KMS-11 (cell line): ENCODE measurements at regions not wholly inside any gene's neighbourhood (a gene's known extent, or its start where the extent isn't known, plus 50 kb on each side); places are given as distances from the start of the nearest gene placed in this dataset.
"Not testable (repeated sequence)": the region's sequence is repeated elsewhere in the genome, so short reads cannot be mapped to it uniquely, and the experiment has no call there.

ENCODE experiments used
- H2AFZ ChIP-seq: fragments of 200-600 bp; sonication (generic); 2 replicates; pipeline ENCODE4 v1.6.1; 2016; ENCODE audit warnings: antibody characterized with exemption, mixed run types, low read depth
- H3K27ac ChIP-seq: fragments of 200-600 bp; sonication (generic); 2 replicates; pipeline ENCODE4 v1.6.1; 2016; ENCODE audit warnings: mild to moderate bottlenecking, mixed run types
- H3K27me3 ChIP-seq: fragments of 200-600 bp; sonication (generic); 2 replicates; pipeline ENCODE4 v1.6.1; 2017; ENCODE audit warnings: mild to moderate bottlenecking, low read depth, mixed run types, moderate library complexity; ENCODE audit not compliant: insufficient read depth
- H3K36me3 ChIP-seq: fragments of 200-600 bp; sonication (generic); 2 replicates; pipeline ENCODE4 v1.6.1; 2017; ENCODE audit warnings: mild to moderate bottlenecking, mixed run types; ENCODE audit not compliant: insufficient read depth
- H3K4me1 ChIP-seq: fragments of 200-600 bp; sonication (generic); 2 replicates; pipeline ENCODE4 v1.6.1; 2016; ENCODE audit warnings: mild to moderate bottlenecking, low read depth, mixed run types; ENCODE audit not compliant: poor library complexity, severe bottlenecking
- H3K4me2 ChIP-seq: fragments of 200-600 bp; sonication (generic); 2 replicates; pipeline ENCODE4 v1.7.0; 2016; ENCODE audit warnings: mild to moderate bottlenecking, mixed run types
- H3K4me3 ChIP-seq: fragments of 200-600 bp; sonication (generic); IDR thresholded peaks from 2 replicates; pipeline ENCODE4 v1.6.1; 2017; ENCODE audit warnings: low read depth, low read length, mixed read lengths; ENCODE audit not compliant: insufficient read depth
- H3K79me2 ChIP-seq: fragments of 200-600 bp; sonication (generic); 2 replicates; pipeline ENCODE4 v1.6.1; 2016; ENCODE audit warnings: low read depth, mixed run types; ENCODE audit not compliant: insufficient read depth
- H3K9ac ChIP-seq: fragments of 200-600 bp; sonication (generic); 2 replicates; pipeline ENCODE4 v1.6.1; 2016; ENCODE audit warnings: mild to moderate bottlenecking, mixed run types
- H4K20me1 ChIP-seq: fragments of 200-600 bp; sonication (generic); 2 replicates; pipeline ENCODE4 v1.6.1; 2016; ENCODE audit warnings: mild to moderate bottlenecking, mixed run types; ENCODE audit not compliant: insufficient read depth
- TF ChIP-seq, protein P1 (sequence below): fragments of 200-600 bp; sonication (generic); conservative IDR thresholded peaks from 2 replicates; pipeline ENCODE4 v1.6.1; 2017; ENCODE audit warnings: low read depth, mild to moderate bottlenecking, antibody characterized with exemption, low read length, moderate library complexity, mixed read lengths

DNA sequence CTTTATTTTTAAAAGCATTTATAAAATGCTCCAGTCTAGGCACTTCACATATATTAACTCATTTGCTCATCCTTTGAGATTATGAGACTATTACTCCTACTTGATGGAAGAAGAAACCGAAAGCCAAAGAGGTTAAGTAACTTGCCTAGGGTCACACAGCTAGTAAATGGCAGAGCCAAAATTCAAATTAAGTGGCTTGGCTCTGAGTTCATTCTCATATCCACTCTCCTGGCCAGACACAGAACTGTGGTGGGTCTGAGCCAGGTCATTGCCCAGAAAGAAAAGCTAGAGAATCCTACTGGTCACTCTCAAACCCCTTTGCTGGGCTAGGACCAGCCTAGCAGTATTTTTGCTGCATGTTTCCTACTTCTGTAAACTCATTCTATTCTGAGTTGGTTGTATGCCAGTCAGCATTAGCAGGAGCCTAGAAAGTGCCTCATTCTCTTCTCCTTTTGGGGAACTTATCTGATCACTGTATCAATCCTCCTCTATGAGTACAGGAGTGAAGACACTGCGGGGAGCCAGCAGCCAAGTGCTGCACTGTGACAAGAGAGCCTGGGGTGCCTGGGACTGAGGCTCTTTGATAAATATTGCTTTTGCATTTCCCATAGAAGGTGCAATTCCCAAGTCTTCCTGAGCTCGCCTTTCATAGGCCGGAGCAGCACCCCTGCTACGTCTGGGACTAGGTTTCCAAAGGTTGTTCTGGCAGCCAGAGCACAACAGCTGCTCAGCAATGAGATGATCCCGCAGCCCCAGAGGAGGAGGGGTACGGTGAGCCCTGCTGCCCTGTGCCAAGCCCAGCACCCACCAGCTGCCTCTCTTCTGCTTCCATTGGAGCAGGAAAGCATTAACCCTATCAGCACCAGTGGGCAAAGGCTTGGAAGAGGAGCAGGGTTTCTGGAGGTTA is 728.3 kb downstream of the MAFB start:
- Histone ChIP-seq H3K36me3 (no peaks in the 10 kb centered on the region), H3K9ac (no peak overlapping the region), H3K4me1 (no peaks in the 10 kb centered on the region), H2AFZ (no peak overlapping the region), H3K79me2 (no peaks in the 10 kb centered on the region), H4K20me1 (no peaks in the 10 kb centered on the region), H3K4me3 (no peak overlapping the region), H3K27ac (no peak overlapping the region), H3K27me3 (no peaks in the 10 kb centered on the region), H3K4me2 (no peak overlapping the region)
- TF ChIP-seq, protein P1, sequence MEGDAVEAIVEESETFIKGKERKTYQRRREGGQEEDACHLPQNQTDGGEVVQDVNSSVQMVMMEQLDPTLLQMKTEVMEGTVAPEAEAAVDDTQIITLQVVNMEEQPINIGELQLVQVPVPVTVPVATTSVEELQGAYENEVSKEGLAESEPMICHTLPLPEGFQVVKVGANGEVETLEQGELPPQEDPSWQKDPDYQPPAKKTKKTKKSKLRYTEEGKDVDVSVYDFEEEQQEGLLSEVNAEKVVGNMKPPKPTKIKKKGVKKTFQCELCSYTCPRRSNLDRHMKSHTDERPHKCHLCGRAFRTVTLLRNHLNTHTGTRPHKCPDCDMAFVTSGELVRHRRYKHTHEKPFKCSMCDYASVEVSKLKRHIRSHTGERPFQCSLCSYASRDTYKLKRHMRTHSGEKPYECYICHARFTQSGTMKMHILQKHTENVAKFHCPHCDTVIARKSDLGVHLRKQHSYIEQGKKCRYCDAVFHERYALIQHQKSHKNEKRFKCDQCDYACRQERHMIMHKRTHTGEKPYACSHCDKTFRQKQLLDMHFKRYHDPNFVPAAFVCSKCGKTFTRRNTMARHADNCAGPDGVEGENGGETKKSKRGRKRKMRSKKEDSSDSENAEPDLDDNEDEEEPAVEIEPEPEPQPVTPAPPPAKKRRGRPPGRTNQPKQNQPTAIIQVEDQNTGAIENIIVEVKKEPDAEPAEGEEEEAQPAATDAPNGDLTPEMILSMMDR = no peak

DNA sequence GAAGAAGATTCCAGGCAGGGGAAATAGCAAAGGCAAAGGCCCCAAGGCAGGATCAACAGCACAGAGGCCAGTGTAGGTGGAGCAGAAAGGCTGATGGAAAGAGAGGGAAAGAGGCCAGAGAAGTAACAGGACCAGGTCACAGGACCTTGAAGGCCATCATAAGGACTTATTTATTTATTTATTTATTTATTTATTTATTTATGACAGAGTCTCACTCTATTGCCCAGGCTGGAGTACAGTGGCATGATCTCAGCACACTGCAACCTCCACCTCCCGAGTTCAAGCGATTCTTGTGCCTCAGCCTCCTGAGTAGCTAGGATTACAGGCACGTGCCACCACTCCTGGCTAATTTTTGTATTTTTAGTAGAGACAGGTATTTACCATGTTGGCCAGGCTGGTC is 731.1 kb downstream of the MAFB start:
- not testable (repeated sequence) for H3K27me3 ChIP-seq, H2AFZ ChIP-seq, H3K4me2 ChIP-seq, H3K9ac ChIP-seq, H3K36me3 ChIP-seq, H3K27ac ChIP-seq, H4K20me1 ChIP-seq, H3K79me2 ChIP-seq, H3K4me3 ChIP-seq, H3K4me1 ChIP-seq

DNA sequence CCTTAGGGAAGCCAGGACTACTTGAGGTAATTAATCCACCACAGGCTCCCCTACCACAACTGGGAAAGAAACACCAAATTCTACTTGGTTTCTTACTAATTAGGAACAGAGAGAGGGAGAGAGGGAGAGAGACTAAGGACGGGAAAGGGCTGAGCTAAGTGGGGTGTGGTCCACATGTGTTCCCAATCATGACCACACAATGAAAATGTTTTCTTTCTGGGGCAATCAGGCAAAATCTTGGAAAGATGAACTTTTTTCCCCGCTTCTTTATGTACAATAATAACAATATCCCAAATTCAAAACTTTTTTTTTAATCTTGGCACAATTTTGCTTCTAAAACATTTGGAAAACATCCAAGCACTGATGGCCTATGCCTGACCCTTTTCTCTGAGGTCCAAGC is 734.4 kb downstream of the MAFB start:
- no peaks in the 10 kb centered on the region for H3K27me3 ChIP-seq
- TF ChIP-seq, protein P1 = no peak
- no peaks in the 10 kb centered on the region for H4K20me1 ChIP-seq
- no peaks in the 10 kb centered on the region for H3K4me1 ChIP-seq
- no peak overlapping the region for H3K4me3 ChIP-seq
- H3K36me3 ChIP-seq = no peaks in the 10 kb centered on the region
- H3K79me2 ChIP-seq = no peaks in the 10 kb centered on the region
- H3K27ac ChIP-seq = no peak overlapping the region
- no peak overlapping the region for H3K4me2 ChIP-seq
- H2AFZ ChIP-seq = no peak overlapping the region
- no peak overlapping the region for H3K9ac ChIP-seq

DNA sequence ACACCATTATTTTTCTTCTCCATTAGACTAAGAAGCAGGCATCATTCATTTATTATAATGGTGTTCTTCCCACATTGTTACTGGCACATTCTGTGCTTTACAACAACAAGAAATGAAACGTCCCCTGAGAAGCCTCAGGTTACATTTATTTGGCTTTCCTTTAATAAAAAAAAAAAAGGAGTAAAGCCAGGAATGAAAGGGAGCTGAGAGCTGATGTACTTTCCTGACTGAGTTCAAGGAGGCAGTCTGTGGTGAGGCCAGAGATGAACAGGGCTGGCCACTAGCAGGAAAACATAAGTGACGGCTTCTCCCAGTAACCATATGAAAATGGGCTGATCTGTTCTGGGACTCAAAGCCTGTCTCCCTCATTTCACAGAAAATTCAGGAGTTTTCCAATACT is 742.1 kb downstream of the MAFB start:
- H3K27ac ChIP-seq = no peak overlapping the region
- no peaks in the 10 kb centered on the region for H3K27me3 ChIP-seq
- no peaks in the 10 kb centered on the region for H3K36me3 ChIP-seq
- TF ChIP-seq, protein P1 = no peak
- no peak overlapping the region for H3K9ac ChIP-seq
- H2AFZ ChIP-seq = no peak overlapping the region
- H3K79me2 ChIP-seq = no peaks in the 10 kb centered on the region
- H3K4me1 ChIP-seq = peaks cover 10% of the 10 kb centered on the region
- H4K20me1 ChIP-seq = no peaks in the 10 kb centered on the region
- H3K4me3 ChIP-seq = no peak overlapping the region
- no peak overlapping the region for H3K4me2 ChIP-seq
